Gastroesophageal sphincter (tissue), 4 donors: ENCODE measurements at regions not wholly inside any gene's neighbourhood (a gene's known extent, or its start where the extent isn't known, plus 50 kb on each side); places are given as distances from the start of the nearest gene placed in this dataset.

Experiments
- ATAC-seq: fragments of 150-250 bp; one replicate; pipeline ENCODE4 v1.9.1; 2016; ENCODE audit warnings: mild to moderate bottlenecking, moderate library complexity
- H3K27ac ChIP-seq, 4 donors: fragments of 200-600 bp; sonication (generic) in 3 of 4; 1 replicate in 3 of 4; 2 replicates in 1 of 4; pipeline ENCODE4 v1.5.1; 2016 to 2019
- H3K27me3 ChIP-seq: fragments of 200-600 bp; sonication (generic); one replicate; pipeline ENCODE4 v1.5.1; 2019
- H3K36me3 ChIP-seq, 2 donors: fragments of 200-600 bp; sonication (generic); one replicate each; pipeline ENCODE4 v1.5.1; 2019; ENCODE audit warnings: control low read depth in 1 of 2
- H3K4me1 ChIP-seq, 3 donors: fragments of 200-600 bp; sonication (generic); 1 replicate in 2 of 3; 2 replicates in 1 of 3; pipeline ENCODE4 v1.5.1; 2016 to 2019; ENCODE audit warnings: control low read depth in 2 of 3
- H3K4me3 ChIP-seq, 2 donors: fragments of 200-600 bp; sonication (generic); one replicate each; pipeline ENCODE4 v1.5.1; 2019; ENCODE audit warnings: mild to moderate bottlenecking in 1 of 2, moderate library complexity in 1 of 2
- H3K9me3 ChIP-seq, 3 donors: fragments of 200-600 bp; sonication (generic); one replicate each; pipeline ENCODE4 v1.5.1; 2017 to 2019; ENCODE audit warnings: control low read depth in 2 of 3
- CTCF ChIP-seq, 4 experiments: fragments of 200-600 bp in 2 of 4; fragments of 450-650 bp in 2 of 4; sonication (generic) in 1 of 4; IDR thresholded peaks; one replicate each; pipeline ENCODE4 v1.5.1; 2017 to 2019; ENCODE audit warnings: antibody characterized with exemption in 4 of 4, mild to moderate bottlenecking in 2 of 4, moderate library complexity in 2 of 4
- EP300 ChIP-seq: sonication (generic); formaldehyde crosslinking; IDR thresholded peaks from one replicate; pipeline ENCODE4 v1.6.1; 2017; ENCODE audit warnings: antibody characterized with exemption, mild to moderate bottlenecking
- POLR2A ChIP-seq, 2 donors: fragments of 450-650 bp; IDR thresholded peaks; one replicate each; pipeline ENCODE4 v1.6.1; 2017; ENCODE audit warnings: antibody characterized with exemption in 2 of 2, mild to moderate bottlenecking in 2 of 2, moderate library complexity in 1 of 2
- POLR2AphosphoS5 ChIP-seq: sonication (generic); formaldehyde crosslinking; IDR thresholded peaks from one replicate; pipeline ENCODE4 v1.6.1; 2017; ENCODE audit warnings: antibody characterized with exemption
- whole genome bisulfite sequencing, 2 donors: methylation state at CpG; one replicate each; pipeline ENCODE4 v1.1.5; 2018; ENCODE audit warnings: low coverage in 1 of 2; 5-methylcytosine and 5-hydroxymethylcytosine counted together

GRCh38 chr11:26011474-26011873, 320.5 kb upstream of the ANO3 start:
- Histone ChIP-seq H3K27me3 (no peaks in the 10 kb centered on the region), H3K4me3 (no peak overlapping the region), H3K9me3 (no peaks in the 10 kb centered on the region), H3K27ac (no peak overlapping the region), H3K36me3 (no peaks in the 10 kb centered on the region), H3K4me1 (no peaks in the 10 kb centered on the region)
- 47 to 73% methylated on average over 1 of the region's 1 CpG for WGBS, 2 donors
- TF ChIP-seq POLR2AphosphoS5, result no peak
- TF ChIP-seq EP300, result no peak
- no peak for TF ChIP-seq POLR2A (IDR thresholded peaks at IDR 0.05)
- no peak for TF ChIP-seq CTCF (IDR thresholded peaks at IDR 0.05)
- no peak for ATAC-seq

GRCh38 chr11:26014456-26015115, 317.3 kb upstream of the ANO3 start:
- H3K9me3 ChIP-seq, result no peaks in the 10 kb centered on the region
- no peaks in the 10 kb centered on the region for H3K27me3 ChIP-seq
- no peak for TF ChIP-seq POLR2AphosphoS5
- no peak for TF ChIP-seq CTCF (IDR thresholded peaks at IDR 0.05)
- TF ChIP-seq POLR2A (IDR thresholded peaks at IDR 0.05), result no peak
- no peak for TF ChIP-seq EP300
- H3K4me3 ChIP-seq, result no peak overlapping the region
- no peaks in the 10 kb centered on the region for H3K36me3 ChIP-seq
- no peak overlapping the region for H3K27ac ChIP-seq
- peaks cover 0 to 10% (median 0%) of the 10 kb centered on the region in 3 donors for H3K4me1 ChIP-seq
- WGBS, 2 donors, result 52 to 79% methylated on average over 6 of the region's 6 CpGs
- no peak for ATAC-seq

- Histone ChIP-seq H3K36me3 (no peaks in the 10 kb centered on the region), H3K27ac (no peak overlapping the region), H3K27me3 (no peaks in the 10 kb centered on the region), H3K4me3 (no peak overlapping the region), H3K4me1 (peaks cover 0 to 10% (median 0%) of the 10 kb centered on the region in 3 donors), H3K9me3 (no peaks in the 10 kb centered on the region)
- ATAC-seq, result no peak
- 54 to 63% methylated on average over 1 of the region's 1 CpG for WGBS, 2 donors
- no peak for TF ChIP-seq POLR2AphosphoS5
- no peak for TF ChIP-seq EP300
- no peak for TF ChIP-seq CTCF (IDR thresholded peaks at IDR 0.05)
- TF ChIP-seq POLR2A (IDR thresholded peaks at IDR 0.05), result no peak
These were observed 314.5 kb upstream of the ANO3 start for GRCh38 chr11:26017322-26017860.

GRCh38 chr11:26017903-26018302, 314.0 kb upstream of the ANO3 start:
- TF ChIP-seq CTCF (IDR thresholded peaks at IDR 0.05), result no peak
- no peak for TF ChIP-seq POLR2AphosphoS5
- TF ChIP-seq POLR2A (IDR thresholded peaks at IDR 0.05), result no peak
- TF ChIP-seq EP300, result no peak
- no peak for ATAC-seq
- H3K27ac ChIP-seq, result no peak overlapping the region
- H3K27me3 ChIP-seq, result no peaks in the 10 kb centered on the region
- H3K4me1 ChIP-seq, result peaks cover 0 to 10% (median 0%) of the 10 kb centered on the region in 3 donors
- H3K4me3 ChIP-seq, result no peak overlapping the region
- H3K36me3 ChIP-seq, result no peaks in the 10 kb centered on the region
- WGBS, 2 donors, result 65 to 80% methylated on average over 1 to 2 of the region's 2 CpGs
- H3K9me3 ChIP-seq, result no peaks in the 10 kb centered on the region

- H3K9me3 ChIP-seq, result no peaks in the 10 kb centered on the region
- no peaks in the 10 kb centered on the region for H3K36me3 ChIP-seq
- H3K27me3 ChIP-seq, result no peaks in the 10 kb centered on the region
- H3K4me1 ChIP-seq, result peaks cover 0 to 10% (median 0%) of the 10 kb centered on the region in 3 donors
- no peak for TF ChIP-seq CTCF (IDR thresholded peaks at IDR 0.05)
- no peak for TF ChIP-seq POLR2A (IDR thresholded peaks at IDR 0.05)
- no peak for TF ChIP-seq EP300
- TF ChIP-seq POLR2AphosphoS5, result no peak
- no peak overlapping the region for H3K27ac ChIP-seq
- H3K4me3 ChIP-seq, result no peak overlapping the region
- ATAC-seq, result no peak
These were observed 313.6 kb upstream of the ANO3 start for GRCh38 chr11:26018336-26018735.
